OCI-LY7 (cell line): ENCODE measurements at regions not wholly inside any gene's neighbourhood (a gene's known extent, or its start where the extent isn't known, plus 50 kb on each side); places are given as distances from the start of the nearest gene placed in this dataset.

Experiments used
- CTCF ChIP-seq: fragments of 200-600 bp; sonication (generic); conservative IDR thresholded peaks from 2 replicates; pipeline ENCODE4 v1.5.1; 2014; ENCODE audit warnings: mild to moderate bottlenecking, antibody characterized with exemption, low read length, moderate library complexity, mixed read lengths
- EZH2phosphoT487 ChIP-seq: fragments of 200-600 bp; sonication (generic); IDR thresholded peaks from 2 replicates; pipeline ENCODE4 v1.6.1; 2018; ENCODE audit warnings: low read depth, borderline replicate concordance, mild to moderate bottlenecking, mixed run types, antibody characterized with exemption, low read length, moderate library complexity, mixed read lengths

DNA sequence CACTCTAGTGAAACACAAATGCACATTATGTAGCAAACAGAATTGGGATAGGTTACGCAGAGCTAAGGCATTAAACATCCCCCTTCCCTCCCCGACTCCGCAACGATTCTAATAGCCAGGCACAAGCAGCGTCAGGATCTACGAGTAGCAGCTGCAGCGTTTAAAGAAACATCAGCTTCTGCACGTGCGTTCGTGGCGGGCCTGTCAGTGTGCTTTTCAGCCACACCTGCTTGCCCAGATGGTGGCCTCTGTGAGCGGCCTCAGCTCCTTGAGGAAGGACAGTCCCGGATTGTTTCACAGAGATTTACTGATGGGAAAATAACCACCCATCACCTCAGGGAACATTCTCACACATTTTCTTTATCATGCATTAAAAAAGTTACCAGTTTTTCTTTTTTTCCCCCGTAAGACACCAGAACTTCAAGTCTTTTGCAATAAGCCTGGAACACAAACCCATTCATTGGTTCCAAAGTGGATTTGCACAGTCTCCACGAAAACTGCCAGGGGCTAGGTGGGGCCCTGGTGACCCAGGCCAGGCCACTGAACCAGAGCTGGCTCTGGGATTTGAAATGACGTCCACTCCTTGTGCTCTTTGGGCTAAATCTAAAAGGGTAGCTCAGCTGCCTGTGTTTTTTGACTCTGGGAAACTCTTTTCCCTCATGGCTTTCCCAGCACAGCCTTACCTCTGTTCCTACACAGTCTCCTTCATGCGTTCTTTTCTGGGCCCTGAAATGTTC lies 325.5 kb downstream of the KCNRG start:
- no peak for TF ChIP-seq CTCF
- TF ChIP-seq EZH2phosphoT487, result no peak
